Hindlimb muscle (tissue), 1 donor: ENCODE measurements at regions not wholly inside any gene's neighbourhood (a gene's known extent, or its start where the extent isn't known, plus 50 kb on each side); places are given as distances from the start of the nearest gene placed in this dataset.

Experiments used
- DNase-seq: peaks from one replicate; pipeline ENCODE4 v3.0.0-alpha.2; 2013

- no peak for DNase-seq
Observed at GRCh38 chr9:135255033-135255840, 167.8 kb downstream of the OLFM1 start.

DNA sequence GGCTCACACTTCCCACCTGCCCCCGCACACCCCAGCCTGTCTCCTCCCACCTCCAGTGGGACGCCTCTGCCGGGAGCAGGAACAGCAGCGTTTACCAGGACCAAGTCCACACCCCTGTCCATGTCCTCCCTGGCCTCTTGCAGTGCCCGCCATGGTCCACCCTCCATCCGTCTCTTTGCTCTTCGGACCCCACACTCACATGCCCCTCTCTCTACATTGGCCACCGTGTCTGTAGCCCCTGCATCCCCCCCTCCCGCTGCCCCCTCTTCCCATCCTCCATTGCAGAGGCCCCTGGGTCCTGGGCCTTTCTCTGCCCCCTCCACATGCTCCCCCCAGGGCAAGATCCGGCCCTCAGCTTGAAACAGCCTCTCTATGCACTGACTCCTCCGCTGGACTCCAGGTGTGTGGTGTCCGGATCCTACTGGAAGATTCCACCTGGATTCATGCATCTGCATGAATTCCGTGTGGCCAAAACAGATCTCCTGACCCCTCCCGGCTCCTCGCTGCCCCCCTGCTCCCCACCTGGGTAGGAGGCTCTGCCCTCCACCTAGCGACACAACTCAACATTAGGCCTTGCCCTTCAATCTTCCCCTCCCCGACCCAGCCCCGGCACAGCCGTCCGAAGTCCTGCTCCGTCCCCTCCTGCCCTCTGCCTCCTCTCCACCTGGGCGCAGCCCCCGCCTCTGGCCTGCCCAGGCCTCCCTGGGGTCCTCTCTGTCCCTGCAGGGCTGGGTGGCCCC is 168.5 kb downstream of the OLFM1 start:
- DNase-seq, result no peak

GRCh38 chr9:135256581-135257354 is 169.3 kb downstream of the OLFM1 start:
- DNase-seq, result no peak

GRCh38 chr9:135258461-135258860 is 171.0 kb downstream of the OLFM1 start:
- DNase-seq, result no peak

DNA sequence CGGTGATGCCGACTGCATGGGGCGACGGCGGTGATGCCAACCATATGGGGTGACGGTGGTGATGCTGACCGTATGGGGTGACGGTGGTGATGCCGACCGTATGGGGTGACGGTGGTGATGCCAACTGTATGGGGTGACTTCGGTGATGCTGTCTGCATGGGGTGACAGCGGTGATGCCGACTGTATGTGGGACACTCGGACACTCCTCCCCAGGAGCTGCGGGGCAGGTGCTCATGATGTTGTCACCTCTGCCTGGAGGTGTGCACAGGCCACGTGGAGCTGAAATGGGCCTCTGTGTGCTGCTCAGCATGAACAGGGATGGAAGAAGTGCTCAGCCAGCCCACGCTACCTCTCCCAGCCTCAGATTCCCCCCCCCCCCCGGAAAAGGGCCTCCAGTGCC is 171.8 kb downstream of the OLFM1 start:
- DNase-seq, result no peak

DNA sequence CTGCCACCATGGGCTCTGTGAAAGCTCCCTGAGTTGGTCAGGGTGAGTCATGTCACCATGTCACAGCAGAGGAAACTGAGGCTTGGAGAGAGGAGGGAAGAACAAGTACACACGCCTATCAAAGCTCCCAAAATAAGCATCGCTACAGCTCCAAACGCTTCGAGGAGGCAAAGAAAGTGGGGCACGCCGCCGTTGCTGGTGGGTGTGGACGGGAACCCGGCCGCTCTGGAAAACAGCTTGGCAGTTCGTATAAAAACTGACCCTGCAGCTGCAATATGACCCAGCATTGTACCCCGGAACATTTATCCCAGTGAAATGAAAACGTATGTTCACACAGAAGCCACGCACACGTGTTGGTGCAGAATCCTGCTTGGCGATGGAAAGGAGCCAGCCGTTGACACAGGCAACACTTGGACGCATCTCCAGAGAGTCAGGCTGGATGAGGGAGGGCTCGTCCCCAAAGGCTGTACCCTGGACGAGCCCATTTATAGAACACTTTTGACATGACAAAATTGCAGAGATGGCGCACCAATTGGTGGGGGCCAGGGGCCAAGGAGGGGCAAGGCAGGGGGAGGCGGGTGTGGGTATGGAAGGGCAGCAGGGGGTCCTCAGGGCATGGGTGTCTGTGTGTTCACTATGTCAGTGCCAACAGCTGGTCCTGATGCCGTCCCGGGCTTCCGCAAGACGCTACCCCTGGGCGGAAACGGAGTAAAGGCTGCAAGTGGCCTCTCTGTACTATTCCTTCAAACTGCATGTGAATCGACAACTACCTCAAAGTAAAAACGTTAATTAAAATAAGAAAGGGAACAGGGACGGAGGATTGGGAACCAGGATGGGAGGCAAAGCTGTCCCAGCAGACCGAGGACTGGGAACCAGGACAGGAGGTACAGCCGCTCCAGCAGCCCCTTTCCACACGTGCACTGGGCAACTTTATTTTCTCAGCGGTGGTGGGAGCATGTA is 173.0 kb downstream of the OLFM1 start:
- DNase-seq, result no peak

DNA sequence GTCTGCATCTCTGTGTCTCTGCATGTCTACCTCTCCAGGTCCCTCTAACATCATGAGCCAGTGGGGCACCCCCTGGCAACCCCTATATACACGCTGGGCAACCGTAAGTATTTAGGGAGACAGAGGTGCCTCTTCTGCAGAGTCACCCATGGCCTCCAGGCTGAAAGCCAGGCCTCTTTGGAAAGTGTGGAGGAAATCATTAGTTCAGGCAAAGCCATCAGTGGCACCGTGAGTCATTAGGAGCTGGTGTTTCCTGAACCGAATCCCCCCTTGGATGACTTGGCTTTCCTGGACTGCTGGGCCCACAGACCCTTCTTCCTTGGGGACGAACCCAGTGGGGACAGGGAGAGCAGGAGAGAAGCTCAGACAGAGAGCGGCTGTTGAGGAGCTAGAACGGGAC is 174.8 kb downstream of the OLFM1 start:
- DNase-seq, result no peak

DNA sequence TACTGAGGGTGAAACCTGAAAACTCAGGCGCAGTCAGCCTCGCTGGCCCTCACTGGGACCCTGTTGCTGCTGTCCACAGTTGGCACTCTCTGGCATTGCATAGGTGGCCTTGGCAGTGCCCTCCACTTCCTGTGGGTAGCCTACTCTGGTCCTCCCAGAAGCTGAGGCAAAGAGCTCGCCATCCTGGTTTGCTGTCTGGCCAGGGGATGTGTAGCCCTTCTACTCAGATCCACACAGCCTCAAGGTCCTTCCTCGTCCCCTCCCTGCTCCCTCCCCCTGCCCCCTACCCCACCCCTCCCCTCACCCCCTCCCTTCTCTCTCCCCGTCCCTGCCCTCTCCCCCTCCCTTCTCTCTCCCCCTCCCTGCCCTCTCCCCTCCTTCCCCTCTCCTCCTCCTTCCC is 176.0 kb downstream of the OLFM1 start:
- DNase-seq, result no peak

- no peak for DNase-seq
Observed at GRCh38 chr9:135265931-135266330, 178.5 kb downstream of the OLFM1 start.

DNA sequence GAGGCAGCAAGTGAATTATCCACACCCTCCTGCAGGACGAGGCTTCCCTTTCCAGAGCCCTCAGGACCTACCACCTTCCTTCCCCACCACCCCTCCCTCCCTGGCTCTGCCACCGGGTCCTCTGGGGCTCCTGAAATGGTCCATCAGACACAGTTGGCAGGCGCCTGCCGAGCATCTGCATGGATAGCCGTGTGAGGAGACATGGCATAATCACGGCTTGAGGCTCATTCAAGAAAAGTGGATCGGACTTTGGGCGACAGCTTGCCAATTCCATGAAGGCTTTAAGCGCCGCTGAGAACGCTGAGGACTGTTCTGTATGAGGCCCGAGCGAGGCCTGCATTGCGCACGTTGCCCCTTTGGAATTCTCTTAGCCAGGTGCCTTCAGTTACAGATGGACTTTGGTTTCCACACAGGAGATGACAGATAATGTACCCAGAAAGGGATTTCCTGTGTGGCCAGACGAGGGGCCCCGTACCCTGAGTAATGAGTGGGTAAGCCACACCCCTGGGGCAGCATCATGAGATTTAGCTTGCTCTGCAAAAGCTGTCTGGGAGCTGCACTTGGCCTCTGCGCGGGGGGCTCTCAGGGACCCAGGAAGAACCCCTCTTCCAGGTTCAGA is 179.8 kb downstream of the OLFM1 start:
- DNase-seq, result no peak

- DNase-seq, result no peak
Observed at GRCh38 chr9:135268031-135268430, 180.6 kb downstream of the OLFM1 start.

- no peak for DNase-seq
Observed at GRCh38 chr9:135268981-135269380, 181.5 kb downstream of the OLFM1 start.

- DNase-seq, result no peak
Observed at GRCh38 chr9:135269912-135270830, 182.7 kb downstream of the OLFM1 start.

GRCh38 chr9:135271425-135271824 is 184.0 kb downstream of the OLFM1 start:
- no peak for DNase-seq

DNA sequence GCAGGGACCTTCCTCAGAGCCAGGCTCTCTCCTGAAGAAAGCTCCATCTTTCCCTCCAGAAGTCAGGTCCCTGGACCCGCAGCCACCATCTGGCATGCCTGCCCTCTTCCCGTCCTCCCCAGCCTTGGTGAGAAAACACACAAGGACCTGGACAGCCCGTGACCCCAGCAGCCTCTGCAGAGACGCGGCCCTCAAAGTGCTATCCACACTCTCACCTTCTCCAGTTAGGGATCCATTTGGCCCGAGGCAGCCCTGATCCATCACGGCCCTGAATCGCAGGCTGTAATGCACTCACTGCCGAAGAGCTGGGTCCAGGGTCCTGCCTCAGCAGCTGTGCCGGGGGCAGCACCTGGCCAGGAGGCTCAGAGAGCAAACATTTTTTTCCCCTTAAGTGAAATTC is 185.1 kb downstream of the OLFM1 start:
- DNase-seq, result no peak

DNA sequence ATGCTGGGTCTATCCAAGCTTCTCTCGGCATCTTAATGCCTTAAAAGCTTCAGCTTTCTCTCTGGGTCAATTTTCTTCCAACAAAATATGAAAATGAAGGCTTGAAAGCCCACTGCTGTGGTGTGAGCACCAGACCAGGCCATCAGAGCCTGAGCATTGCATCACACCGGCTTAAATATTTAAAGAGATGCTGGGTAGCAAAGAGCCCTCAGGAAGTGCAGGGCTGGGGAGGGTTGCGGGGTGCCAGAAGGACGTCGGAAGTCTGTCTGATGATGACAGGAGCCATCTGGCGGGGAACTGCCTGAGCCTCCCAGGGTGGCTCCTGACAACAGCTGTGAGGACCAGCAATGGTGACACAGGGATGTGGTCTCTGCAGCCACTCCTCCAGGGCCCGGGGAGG is 185.5 kb downstream of the OLFM1 start:
- DNase-seq, result no peak

- DNase-seq, result no peak
Observed at GRCh38 chr9:135275163-135275562, 187.7 kb downstream of the OLFM1 start.

DNA sequence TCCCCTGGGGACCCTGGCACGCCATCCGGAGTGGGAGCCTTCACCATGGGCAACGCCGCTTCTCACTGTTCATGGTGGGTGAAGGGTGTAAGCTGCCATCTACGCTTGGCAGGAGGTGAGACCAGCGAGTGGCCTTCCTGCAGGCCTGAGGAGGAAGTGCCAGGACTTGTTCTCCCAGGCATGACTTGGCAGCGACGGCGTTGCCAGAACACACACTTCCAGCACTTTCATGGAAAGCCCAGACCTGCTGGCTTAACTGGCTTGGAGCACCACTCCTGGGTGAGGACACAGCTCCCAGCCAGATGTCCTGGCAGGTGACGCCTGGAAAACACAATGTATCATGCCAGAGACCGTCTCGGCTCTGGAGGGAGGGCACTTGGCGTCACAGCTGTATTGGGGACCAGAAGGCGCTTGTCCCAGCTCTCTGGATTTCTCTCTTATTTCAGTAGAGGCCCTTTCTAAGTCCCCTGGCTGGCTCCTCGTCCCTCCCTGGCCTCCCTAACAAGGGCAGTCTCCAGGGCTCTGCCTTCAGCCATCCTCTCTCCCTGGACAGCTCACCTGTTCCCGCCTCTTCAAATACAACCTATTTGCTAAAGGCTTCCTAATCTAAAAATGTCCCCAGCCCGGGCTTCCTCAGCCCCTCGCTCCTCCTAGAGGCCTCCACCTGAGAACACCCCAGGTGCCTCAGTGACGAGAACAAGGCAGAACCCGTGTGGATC is 188.3 kb downstream of the OLFM1 start:
- no peak for DNase-seq
